GM10266 (cell line): ENCODE measurements at regions not wholly inside any gene's neighbourhood (a gene's known extent, or its start where the extent isn't known, plus 50 kb on each side); places are given as distances from the start of the nearest gene placed in this dataset.
A peak's percentile ranks its signal among the peaks of the same experiment; 100 is the strongest.

Experiments
- DNase-seq: peaks from one replicate; pipeline ENCODE4 v3.0.0; 2012; ENCODE audit errors: extremely low spot score
- CTCF ChIP-seq: IDR thresholded peaks from 2 replicates; pipeline ENCODE4 v1.5.1; 2012; ENCODE audit warnings: mild to moderate bottlenecking, low read depth; ENCODE audit not compliant: control insufficient read depth, insufficient read depth; ENCODE audit errors: missing control alignments

GRCh38 chr6:110039364-110039980 is 61.4 kb downstream of the GPR6 start:
- TF ChIP-seq CTCF: peak; percentile 90
- peak; percentile 69 for DNase-seq

- no peak for DNase-seq
Observed at GRCh38 chr6:110039981-110040383, 61.9 kb downstream of the GPR6 start.

GRCh38 chr6:110040716-110041115 is 62.6 kb downstream of the GPR6 start:
- no peak for DNase-seq
- TF ChIP-seq CTCF: no peak

More at GRCh38 chr6:110039981-110040383, 61.9 kb downstream of the GPR6 start:
- peak; percentile 52 for TF ChIP-seq CTCF

- TF ChIP-seq CTCF: no peak
- DNase-seq: no peak
Observed at GRCh38 chr6:110041126-110041525, 63.0 kb downstream of the GPR6 start.

- no peak for DNase-seq
- no peak for TF ChIP-seq CTCF
Observed at GRCh38 chr6:110041830-110042229, 63.7 kb downstream of the GPR6 start.

- DNase-seq: no peak
- TF ChIP-seq CTCF: no peak
Observed at GRCh38 chr6:110042670-110043296, 64.7 kb downstream of the GPR6 start.

- no peak for TF ChIP-seq CTCF
- DNase-seq: no peak
Observed at GRCh38 chr6:110043366-110043994, 65.4 kb downstream of the GPR6 start.
